ENCODE measurements at regions not wholly inside any gene's neighbourhood (a gene's known extent, or its start where the extent isn't known, plus 50 kb on each side); places are given as distances from the start of the nearest gene placed in this dataset.

- H3K4me1 ChIP-seq (ENCODE audit: insufficient read depth, low read length) = peaks cover 11% of the 10 kb centered on the region
- no peak overlapping the region for H3K9ac ChIP-seq (ENCODE audit: low read length)
- no peaks in the 10 kb centered on the region for H3K9me3 ChIP-seq (ENCODE audit: low read length)
- H3K4me3 ChIP-seq (ENCODE audit: low read depth in 1 of 2, low read length in 2 of 2) = no peak overlapping the region
- no peaks in the 10 kb centered on the region for H3K36me3 ChIP-seq (ENCODE audit: insufficient read depth, low read length)
- H3K27me3 ChIP-seq (ENCODE audit: control insufficient read depth in 1 of 2, insufficient read depth in 2 of 2, low read length in 2 of 2) = no peaks in the 10 kb centered on the region
- H3K27ac ChIP-seq (ENCODE audit: low read depth, low read length) = no peak overlapping the region
Measured at GRCh38 chr9:88813638-88814209, 177.5 kb upstream of the S1PR3 start.

GRCh38 chr9:88814577-88814976 is 176.7 kb upstream of the S1PR3 start:
- no peaks in the 10 kb centered on the region for H3K36me3 ChIP-seq (ENCODE audit: insufficient read depth, low read length)
- H3K9ac ChIP-seq (ENCODE audit: low read length) = no peak overlapping the region
- H3K27me3 ChIP-seq (ENCODE audit: control insufficient read depth in 1 of 2, insufficient read depth in 2 of 2, low read length in 2 of 2) = no peaks in the 10 kb centered on the region
- H3K4me3 ChIP-seq (ENCODE audit: low read depth in 1 of 2, low read length in 2 of 2) = no peak overlapping the region
- H3K9me3 ChIP-seq (ENCODE audit: low read length) = no peaks in the 10 kb centered on the region
- peaks cover 11% of the 10 kb centered on the region for H3K4me1 ChIP-seq (ENCODE audit: insufficient read depth, low read length)
- no peak overlapping the region for H3K27ac ChIP-seq (ENCODE audit: low read depth, low read length)

- H3K4me3 ChIP-seq (ENCODE audit: low read depth in 1 of 2, low read length in 2 of 2) = no peak overlapping the region
- H3K27ac ChIP-seq (ENCODE audit: low read depth, low read length) = no peak overlapping the region
- no peaks in the 10 kb centered on the region for H3K9me3 ChIP-seq (ENCODE audit: low read length)
- no peak overlapping the region for H3K9ac ChIP-seq (ENCODE audit: low read length)
- no peaks in the 10 kb centered on the region for H3K36me3 ChIP-seq (ENCODE audit: insufficient read depth, low read length)
- no peaks in the 10 kb centered on the region for H3K27me3 ChIP-seq (ENCODE audit: control insufficient read depth in 1 of 2, insufficient read depth in 2 of 2, low read length in 2 of 2)
- H3K4me1 ChIP-seq (ENCODE audit: insufficient read depth, low read length) = peaks cover 11% of the 10 kb centered on the region
Measured at GRCh38 chr9:88816141-88816540, 175.1 kb upstream of the S1PR3 start.

GRCh38 chr9:88816591-88816990 is 174.7 kb upstream of the S1PR3 start:
- Histone ChIP-seq H3K27ac (ENCODE audit: low read depth, low read length) (no peak overlapping the region), H3K9ac (ENCODE audit: low read length) (no peak overlapping the region), H3K9me3 (ENCODE audit: low read length) (no peaks in the 10 kb centered on the region), H3K27me3 (ENCODE audit: control insufficient read depth in 1 of 2, insufficient read depth in 2 of 2, low read length in 2 of 2) (no peaks in the 10 kb centered on the region), H3K4me1 (ENCODE audit: insufficient read depth, low read length) (peaks cover 11% of the 10 kb centered on the region), H3K36me3 (ENCODE audit: insufficient read depth, low read length) (no peaks in the 10 kb centered on the region), H3K4me3 (ENCODE audit: low read depth in 1 of 2, low read length in 2 of 2) (no peak overlapping the region)

GRCh38 chr9:88817628-88818027 is 173.6 kb upstream of the S1PR3 start:
- H3K9me3 ChIP-seq (ENCODE audit: low read length) = no peaks in the 10 kb centered on the region
- H3K36me3 ChIP-seq (ENCODE audit: insufficient read depth, low read length) = no peaks in the 10 kb centered on the region
- no peak overlapping the region for H3K4me3 ChIP-seq (ENCODE audit: low read depth in 1 of 2, low read length in 2 of 2)
- H3K9ac ChIP-seq (ENCODE audit: low read length) = no peak overlapping the region
- H3K4me1 ChIP-seq (ENCODE audit: insufficient read depth, low read length) = peaks cover 11% of the 10 kb centered on the region
- H3K27me3 ChIP-seq (ENCODE audit: control insufficient read depth in 1 of 2, insufficient read depth in 2 of 2, low read length in 2 of 2) = no peaks in the 10 kb centered on the region
- H3K27ac ChIP-seq (ENCODE audit: low read depth, low read length) = no peak overlapping the region

GRCh38 chr9:88818495-88819201 is 172.6 kb upstream of the S1PR3 start:
- Histone ChIP-seq H3K4me3 (ENCODE audit: low read depth in 1 of 2, low read length in 2 of 2) (no peak overlapping the region), H3K27me3 (ENCODE audit: control insufficient read depth in 1 of 2, insufficient read depth in 2 of 2, low read length in 2 of 2) (no peaks in the 10 kb centered on the region), H3K36me3 (ENCODE audit: insufficient read depth, low read length) (no peaks in the 10 kb centered on the region), H3K4me1 (ENCODE audit: insufficient read depth, low read length) (peaks cover 11% of the 10 kb centered on the region), H3K9ac (ENCODE audit: low read length) (no peak overlapping the region), H3K9me3 (ENCODE audit: low read length) (no peaks in the 10 kb centered on the region), H3K27ac (ENCODE audit: low read depth, low read length) (no peak overlapping the region)

- no peaks in the 10 kb centered on the region for H3K27me3 ChIP-seq (ENCODE audit: control insufficient read depth in 1 of 2, insufficient read depth in 2 of 2, low read length in 2 of 2)
- H3K27ac ChIP-seq (ENCODE audit: low read depth, low read length) = no peak overlapping the region
- no peak overlapping the region for H3K9ac ChIP-seq (ENCODE audit: low read length)
- no peaks in the 10 kb centered on the region for H3K36me3 ChIP-seq (ENCODE audit: insufficient read depth, low read length)
- peaks cover 4% of the 10 kb centered on the region for H3K4me1 ChIP-seq (ENCODE audit: insufficient read depth, low read length)
- H3K9me3 ChIP-seq (ENCODE audit: low read length) = no peaks in the 10 kb centered on the region
- H3K4me3 ChIP-seq (ENCODE audit: low read depth in 1 of 2, low read length in 2 of 2) = no peak overlapping the region
Measured at GRCh38 chr9:88819476-88819875, 171.8 kb upstream of the S1PR3 start.

- Histone ChIP-seq H3K36me3 (ENCODE audit: insufficient read depth, low read length) (no peaks in the 10 kb centered on the region), H3K9ac (ENCODE audit: low read length) (no peak overlapping the region), H3K4me1 (ENCODE audit: insufficient read depth, low read length) (no peaks in the 10 kb centered on the region), H3K27me3 (ENCODE audit: control insufficient read depth in 1 of 2, insufficient read depth in 2 of 2, low read length in 2 of 2) (no peaks in the 10 kb centered on the region), H3K4me3 (ENCODE audit: low read depth in 1 of 2, low read length in 2 of 2) (no peak overlapping the region), H3K27ac (ENCODE audit: low read depth, low read length) (no peak overlapping the region), H3K9me3 (ENCODE audit: low read length) (no peaks in the 10 kb centered on the region)
Measured at GRCh38 chr9:88820055-88820454, 171.2 kb upstream of the S1PR3 start.

GRCh38 chr9:88821033-88821745 is 170.1 kb upstream of the S1PR3 start:
- Histone ChIP-seq H3K4me1 (ENCODE audit: insufficient read depth, low read length) (no peaks in the 10 kb centered on the region), H3K27me3 (ENCODE audit: control insufficient read depth in 1 of 2, insufficient read depth in 2 of 2, low read length in 2 of 2) (no peaks in the 10 kb centered on the region), H3K4me3 (ENCODE audit: low read depth in 1 of 2, low read length in 2 of 2) (no peak overlapping the region), H3K36me3 (ENCODE audit: insufficient read depth, low read length) (no peaks in the 10 kb centered on the region), H3K9me3 (ENCODE audit: low read length) (no peaks in the 10 kb centered on the region), H3K9ac (ENCODE audit: low read length) (no peak overlapping the region), H3K27ac (ENCODE audit: low read depth, low read length) (no peak overlapping the region)

GRCh38 chr9:88821746-88822106 is 169.5 kb upstream of the S1PR3 start:
- Histone ChIP-seq H3K4me3 (ENCODE audit: low read depth in 1 of 2, low read length in 2 of 2) (no peak overlapping the region), H3K36me3 (ENCODE audit: insufficient read depth, low read length) (no peaks in the 10 kb centered on the region), H3K4me1 (ENCODE audit: insufficient read depth, low read length) (no peaks in the 10 kb centered on the region), H3K9ac (ENCODE audit: low read length) (no peak overlapping the region), H3K27me3 (ENCODE audit: control insufficient read depth in 1 of 2, insufficient read depth in 2 of 2, low read length in 2 of 2) (no peaks in the 10 kb centered on the region), H3K9me3 (ENCODE audit: low read length) (no peaks in the 10 kb centered on the region), H3K27ac (ENCODE audit: low read depth, low read length) (no peak overlapping the region)

GRCh38 chr9:88824711-88825110 is 166.6 kb upstream of the S1PR3 start:
- no peak overlapping the region for H3K4me3 ChIP-seq (ENCODE audit: low read depth in 1 of 2, low read length in 2 of 2)
- H3K9me3 ChIP-seq (ENCODE audit: low read length) = no peaks in the 10 kb centered on the region
- H3K36me3 ChIP-seq (ENCODE audit: insufficient read depth, low read length) = no peaks in the 10 kb centered on the region
- no peaks in the 10 kb centered on the region for H3K27me3 ChIP-seq (ENCODE audit: control insufficient read depth in 1 of 2, insufficient read depth in 2 of 2, low read length in 2 of 2)
- peaks cover 10% of the 10 kb centered on the region for H3K4me1 ChIP-seq (ENCODE audit: insufficient read depth, low read length)
- H3K27ac ChIP-seq (ENCODE audit: low read depth, low read length) = no peak overlapping the region
- no peak overlapping the region for H3K9ac ChIP-seq (ENCODE audit: low read length)
